WTC11 (cell line): ENCODE measurements at regions not wholly inside any gene's neighbourhood (a gene's known extent, or its start where the extent isn't known, plus 50 kb on each side); places are given as distances from the start of the nearest gene placed in this dataset.
"Not testable (repeated sequence)": the region's sequence is repeated elsewhere in the genome, so short reads cannot be mapped to it uniquely, and the experiment has no call there.

Experiments used
- ATAC-seq: fragments of 200-7000 bp; cut with Tn5 transposase; 2 replicates; pipeline ENCODE4 v1.10.0; 2021; ENCODE audit warnings: mild to moderate bottlenecking, moderate library complexity
- CTCF ChIA-PET: fragments of 300-600 bp; sonication (Branson Sonifier 250); formaldehyde crosslinking; loops from one replicate; lab custom pipeline; 2021; ENCODE audit warnings: antibody characterized with exemption; lab: Charles Lee
- POLR2A ChIA-PET: fragments of 350-600 bp; sonication (Branson Sonifier 250); formaldehyde crosslinking; loops from one replicate; lab custom pipeline; 2021; ENCODE audit warnings: antibody characterized with exemption; lab: Charles Lee
- DNase-seq: peaks from one replicate; pipeline ENCODE4 v3.0.0; 2021; ENCODE audit warnings: low spot score
- H3K27ac Mint-ChIP-seq: 2 replicates; pipeline ENCODE4 v1.8.0; 2021; ENCODE audit warnings: mixed read lengths
- H3K27me3 Mint-ChIP-seq: 2 replicates; pipeline ENCODE4 v1.8.0; 2021; ENCODE audit warnings: low read depth, mild to moderate bottlenecking, moderate library complexity, mixed read lengths
- H3K36me3 Mint-ChIP-seq: 2 replicates; pipeline ENCODE4 v1.8.0; 2021; ENCODE audit warnings: mixed read lengths
- H3K4me1 Mint-ChIP-seq: 2 replicates; pipeline ENCODE4 v1.8.0; 2022; ENCODE audit warnings: mixed read lengths
- H3K4me3 Mint-ChIP-seq: 2 replicates; pipeline ENCODE4 v1.8.0; 2021; ENCODE audit warnings: mild to moderate bottlenecking, moderate library complexity, mixed read lengths
- H3K9me3 Mint-ChIP-seq: 2 replicates; pipeline ENCODE4 v1.8.0; 2021; ENCODE audit warnings: mixed read lengths
- AR ChIP-seq: fragments of 250-450 bp; sonication (Bioruptor Pico); IDR thresholded peaks from 2 replicates; pipeline ENCODE4 v1.9.0; 2021; ENCODE audit warnings: mild to moderate bottlenecking
- ERG ChIP-seq: fragments of 250-450 bp; sonication (Bioruptor Pico); IDR thresholded peaks from 2 replicates; pipeline ENCODE4 v1.8.0; 2021; ENCODE audit warnings: mild to moderate bottlenecking
- FOXK1 ChIP-seq: sonication (generic); formaldehyde crosslinking; IDR thresholded peaks from 2 replicates; pipeline ENCODE4 v1.8.0; 2022; ENCODE audit warnings: mild to moderate bottlenecking, moderate library complexity, missing genetic modification reagents
- HMGA2 ChIP-seq: fragments of 250-450 bp; sonication (Bioruptor Pico); IDR thresholded peaks from 2 replicates; pipeline ENCODE4 v1.4.0; 2021; ENCODE audit warnings: mild to moderate bottlenecking, moderate library complexity
- IRF1 ChIP-seq: sonication (generic); formaldehyde crosslinking; IDR thresholded peaks from 2 replicates; pipeline ENCODE4 v1.8.0; 2023; ENCODE audit warnings: missing genetic modification reagents
- IRF2 ChIP-seq: sonication (generic); formaldehyde crosslinking; IDR thresholded peaks from 2 replicates; pipeline ENCODE4 v1.8.0; 2022; ENCODE audit warnings: low read depth, missing genetic modification reagents, borderline replicate concordance
- JAZF1 ChIP-seq: fragments of 250-450 bp; sonication (Bioruptor Pico); IDR thresholded peaks from 2 replicates; pipeline ENCODE4 v1.9.0; 2021; ENCODE audit warnings: moderate library complexity, mild to moderate bottlenecking, inconsistent platforms
- MAX ChIP-seq: sonication (generic); formaldehyde crosslinking; IDR thresholded peaks from 2 replicates; pipeline ENCODE4 v1.8.0; 2022; ENCODE audit warnings: mild to moderate bottlenecking, missing genetic modification reagents
- NR1H2 ChIP-seq: sonication (generic); formaldehyde crosslinking; IDR thresholded peaks from 2 replicates; pipeline ENCODE4 v1.9.0; 2021; ENCODE audit warnings: mild to moderate bottlenecking, moderate library complexity, missing genetic modification reagents
- PRRX2 ChIP-seq: fragments of 250-450 bp; sonication (Bioruptor Pico); IDR thresholded peaks from 2 replicates; pipeline ENCODE4 v1.8.0; 2021; ENCODE audit warnings: mild to moderate bottlenecking
- RELA ChIP-seq: sonication (generic); formaldehyde crosslinking; IDR thresholded peaks from 2 replicates; pipeline ENCODE4 v1.8.1; 2022; ENCODE audit warnings: missing genetic modification reagents, mild to moderate bottlenecking, borderline replicate concordance
- RORB ChIP-seq: fragments of 250-450 bp; sonication (Bioruptor Pico); IDR thresholded peaks from 2 replicates; pipeline ENCODE4 v1.9.0; 2021; ENCODE audit warnings: mild to moderate bottlenecking
- STAT6 ChIP-seq: sonication (generic); formaldehyde crosslinking; conservative IDR thresholded peaks from 2 replicates; pipeline ENCODE4 v1.8.1; 2023; ENCODE audit warnings: mild to moderate bottlenecking, low read depth, missing genetic modification reagents, moderate library complexity
- TEAD4 ChIP-seq: sonication (generic); formaldehyde crosslinking; IDR thresholded peaks from 2 replicates; pipeline ENCODE4 v1.8.0; 2022; ENCODE audit warnings: mild to moderate bottlenecking, missing genetic modification reagents
- ZNF121 ChIP-seq: sonication (generic); formaldehyde crosslinking; IDR thresholded peaks from 2 replicates; pipeline ENCODE4 v1.8.0; 2023; ENCODE audit warnings: missing genetic modification reagents
- ZNF263 ChIP-seq: sonication (generic); formaldehyde crosslinking; IDR thresholded peaks from 2 replicates; pipeline ENCODE4 v1.8.1; 2022; ENCODE audit warnings: low read depth, mild to moderate bottlenecking, moderate library complexity, missing genetic modification reagents
- ZNF317 ChIP-seq: sonication (generic); formaldehyde crosslinking; IDR thresholded peaks from 2 replicates; pipeline ENCODE4 v1.8.1; 2023; ENCODE audit warnings: low read depth, mild to moderate bottlenecking, moderate library complexity, missing genetic modification reagents, borderline replicate concordance
- ZNF423 ChIP-seq: fragments of 250-450 bp; sonication (Bioruptor Pico); IDR thresholded peaks from 2 replicates; pipeline ENCODE4 v2.1.2; 2022; ENCODE audit warnings: mild to moderate bottlenecking, moderate library complexity
- ZNF532 ChIP-seq: fragments of 250-450 bp; sonication (Bioruptor Pico); IDR thresholded peaks from 2 replicates; pipeline ENCODE4 v1.9.0; 2021; ENCODE audit warnings: mild to moderate bottlenecking, borderline replicate concordance

GRCh38 chr9:82882748-82883147, 180.2 kb downstream of the RASEF start (continued):
- TF ChIP-seq ERG (CRISPR knock-in tag), result no peak

GRCh38 chr9:82883436-82883835, 179.5 kb downstream of the RASEF start:
- DNase-seq (no peak), ATAC-seq (peak; percentile 76)
- CTCF ChIA-PET, result no interaction called here
- Mint-ChIP-seq H3K36me3 (peaks cover 20% of the 10 kb centered on the region), H3K9me3 (peaks cover 7% of the 10 kb centered on the region), H3K4me1 (peaks cover 56% of the 10 kb centered on the region), H3K27ac (peak overlapping the region; percentile 93), H3K27me3 (no peaks in the 10 kb centered on the region), H3K4me3 (peak overlapping the region; percentile 46)
- no peak for TF ChIP-seq HMGA2 (CRISPR knock-in tag)
- TF ChIP-seq IRF2 (CRISPR knock-in tag), result no peak
- 0 out of 2 replicates have a peak, but pooled peaks have one; percentile 22 for TF ChIP-seq AR (CRISPR knock-in tag)
- TF ChIP-seq ZNF532 (CRISPR knock-in tag), result no peak
- no peak for TF ChIP-seq PRRX2
- POLR2A ChIA-PET, result no interaction called here

GRCh38 chr9:82883974-82884373, 179.0 kb downstream of the RASEF start:
- Mint-ChIP-seq H3K36me3 (peaks cover 20% of the 10 kb centered on the region), H3K4me1 (peaks cover 56% of the 10 kb centered on the region), H3K4me3 (peak overlapping the region; percentile 75), H3K27ac (peak overlapping the region; percentile 97)
- H3K9me3 Mint-ChIP-seq, DNase-seq, CTCF ChIA-PET, ATAC-seq, POLR2A ChIA-PET, H3K27me3 Mint-ChIP-seq: not testable (repeated sequence)

- Mint-ChIP-seq H3K27ac (no peak overlapping the region), H3K4me1 (peaks cover 8% of the 10 kb centered on the region), H3K9me3 (peaks cover 7% of the 10 kb centered on the region), H3K36me3 (peaks cover 22% of the 10 kb centered on the region), H3K4me3 (no peak overlapping the region), H3K27me3 (no peaks in the 10 kb centered on the region)
- ChIA-PET CTCF (no interaction called here), POLR2A (no interaction called here)
- no peak for ATAC-seq
- no peak for DNase-seq
- no peak for TF ChIP-seq TEAD4 (CRISPR knock-in tag)
- no peak for TF ChIP-seq MAX (CRISPR knock-in tag)
- TF ChIP-seq ZNF121 (CRISPR knock-in tag), result no peak
- no peak for TF ChIP-seq ZNF423
- no peak for TF ChIP-seq FOXK1 (CRISPR knock-in tag)
- TF ChIP-seq RORB (CRISPR knock-in tag), result no peak
- no peak for TF ChIP-seq NR1H2 (CRISPR knock-in tag)
- no peak for TF ChIP-seq RELA (CRISPR knock-in tag)
- no peak for TF ChIP-seq STAT6 (CRISPR knock-in tag)
- no peak for TF ChIP-seq IRF1 (CRISPR knock-in tag)
- no peak for TF ChIP-seq JAZF1
- no peak for TF ChIP-seq ZNF263 (CRISPR knock-in tag)
- TF ChIP-seq ZNF317, result no peak
Measured at GRCh38 chr9:82890401-82890800, 172.5 kb downstream of the RASEF start.
